GM23338 (cell line): ENCODE measurements at regions not wholly inside any gene's neighbourhood (a gene's known extent, or its start where the extent isn't known, plus 50 kb on each side); places are given as distances from the start of the nearest gene placed in this dataset.

ENCODE experiments used
- ATAC-seq: fragments of 200-7000 bp; cut with Tn5 transposase; 3 replicates; pipeline ENCODE4 v1.9.1; 2020
- DNase-seq: peaks from one replicate; pipeline ENCODE4 v3.0.0-alpha.2; 2015; ENCODE audit warnings: low spot score
- H2AFZ ChIP-seq: fragments of 200-600 bp; sonication (generic); 2 replicates; pipeline ENCODE4 v1.8.0; 2016; ENCODE audit warnings: antibody characterized with exemption, mild to moderate bottlenecking, moderate library complexity
- H3F3A ChIP-seq: fragments of 200-600 bp; sonication (generic); replicated peaks from 2 replicates; pipeline ENCODE4 v1.8.0; 2017; ENCODE audit warnings: antibody characterized with exemption, mixed run types, low read depth
- H3K27ac ChIP-seq: fragments of 200-600 bp; sonication (generic); 2 replicates; pipeline ENCODE4 v1.6.1; 2016; ENCODE audit warnings: low read depth
- H3K27me3 ChIP-seq: fragments of 200-600 bp; sonication (generic); 2 replicates; pipeline ENCODE4 v1.8.0; 2016; ENCODE audit warnings: mild to moderate bottlenecking, mixed run types, moderate library complexity; ENCODE audit not compliant: insufficient read depth
- H3K36me3 ChIP-seq: fragments of 200-600 bp; sonication (generic); 2 replicates; pipeline ENCODE4 v1.8.0; 2016; ENCODE audit warnings: mild to moderate bottlenecking; ENCODE audit not compliant: insufficient read depth
- H3K4me1 ChIP-seq: fragments of 200-600 bp; sonication (generic); 2 replicates; pipeline ENCODE4 v1.8.0; 2016; ENCODE audit warnings: mild to moderate bottlenecking, moderate library complexity; ENCODE audit not compliant: insufficient read depth
- H3K4me2 ChIP-seq: fragments of 200-600 bp; sonication (generic); 2 replicates; pipeline ENCODE4 v1.7.1; 2017; ENCODE audit warnings: mixed run types
- H3K4me3 ChIP-seq: fragments of 200-600 bp; sonication (generic); 2 replicates; pipeline ENCODE4 v1.6.1; 2016; ENCODE audit warnings: mixed run types
- H3K79me2 ChIP-seq: fragments of 200-600 bp; sonication (generic); replicated peaks from 2 replicates; pipeline ENCODE4 v1.8.0; 2017; ENCODE audit warnings: mild to moderate bottlenecking; ENCODE audit not compliant: insufficient read depth
- H3K9me2 ChIP-seq: fragments of 200-600 bp; sonication (generic); 2 replicates; pipeline ENCODE4 v1.8.0; 2017; ENCODE audit not compliant: insufficient read depth
- H4K20me1 ChIP-seq: fragments of 200-600 bp; sonication (generic); replicated peaks from 2 replicates; pipeline ENCODE4 v1.8.0; 2017; ENCODE audit warnings: mild to moderate bottlenecking; ENCODE audit not compliant: insufficient read depth
- H3K27ac Mint-ChIP-seq: 2 replicates; pipeline ENCODE4 v1.8.0; 2020; ENCODE audit warnings: inconsistent platforms, mild to moderate bottlenecking, moderate library complexity, mixed read lengths
- H3K27me3 Mint-ChIP-seq: 3 replicates; pipeline ENCODE4 v1.8.0; 2022; ENCODE audit warnings: low read depth, mild to moderate bottlenecking, moderate library complexity, mixed read lengths, inconsistent platforms; ENCODE audit not compliant: insufficient read depth, poor library complexity
- H3K36me3 Mint-ChIP-seq: 3 replicates; pipeline ENCODE4 v1.8.0; 2021; ENCODE audit warnings: low read depth, mild to moderate bottlenecking, inconsistent platforms, moderate library complexity, mixed read lengths
- H3K4me1 Mint-ChIP-seq: 3 replicates; pipeline ENCODE4 v1.8.0; 2020; ENCODE audit warnings: mild to moderate bottlenecking, inconsistent platforms, mixed read lengths
- H3K4me3 Mint-ChIP-seq: 3 replicates; pipeline ENCODE4 v1.8.0; 2021; ENCODE audit warnings: moderate library complexity, mild to moderate bottlenecking, inconsistent platforms, mixed read lengths
- H3K9me3 Mint-ChIP-seq: 3 replicates; pipeline ENCODE4 v1.8.0; 2020; ENCODE audit warnings: moderate library complexity, mild to moderate bottlenecking, inconsistent platforms, mixed read lengths
- CREB1 ChIP-seq: fragments of 250-450 bp; sonication (Bioruptor Pico); IDR thresholded peaks from 2 replicates; pipeline ENCODE4 v1.5.0; 2020; ENCODE audit warnings: low read depth, mild to moderate bottlenecking, moderate library complexity
- EZH2 ChIP-seq: fragments of 200-600 bp; sonication (generic); IDR thresholded peaks from one replicate; pipeline ENCODE4 v1.8.0; 2017; ENCODE audit warnings: antibody characterized with exemption, mild to moderate bottlenecking, low read depth; ENCODE audit not compliant: unreplicated experiment
- EZH2phosphoT487 ChIP-seq: fragments of 200-600 bp; sonication (generic); IDR thresholded peaks from one replicate; pipeline ENCODE4 v1.8.1; 2018; ENCODE audit warnings: antibody characterized with exemption; ENCODE audit not compliant: unreplicated experiment
- JUNB ChIP-seq: IDR thresholded peaks from one replicate; pipeline ENCODE4 v1.6.1; 2016; ENCODE audit warnings: antibody characterized with exemption; ENCODE audit not compliant: unreplicated experiment
- NANOG ChIP-seq: IDR thresholded peaks from 2 replicates; pipeline ENCODE4 v1.6.1; 2016; ENCODE audit warnings: antibody characterized with exemption, borderline replicate concordance
- POLR2AphosphoS5 ChIP-seq: IDR thresholded peaks from 2 replicates; pipeline ENCODE4 v1.6.1; 2016; ENCODE audit warnings: antibody characterized with exemption, low read depth
- STAT1 ChIP-seq: IDR thresholded peaks from one replicate; pipeline ENCODE4 v1.6.1; 2016; ENCODE audit warnings: antibody characterized with exemption; ENCODE audit not compliant: unreplicated experiment
- ZNF114 ChIP-seq: fragments of 250-450 bp; sonication (Bioruptor Pico); IDR thresholded peaks from 2 replicates; pipeline ENCODE4 v1.5.0; 2020; ENCODE audit warnings: mild to moderate bottlenecking, moderate library complexity
- ZNF331 ChIP-seq: fragments of 250-450 bp; sonication (Bioruptor Pico); IDR thresholded peaks from 2 replicates; pipeline ENCODE4 v1.5.0; 2020; ENCODE audit warnings: low read depth, mild to moderate bottlenecking, moderate library complexity
- TF ChIP-seq, protein P1 (sequence below): IDR thresholded peaks from one replicate; pipeline ENCODE4 v1.6.1; 2018; ENCODE audit warnings: antibody characterized with exemption; ENCODE audit not compliant: unreplicated experiment
- TF ChIP-seq, protein P2 (sequence below): IDR thresholded peaks from 2 replicates; pipeline ENCODE4 v1.6.1; 2016; ENCODE audit warnings: antibody characterized with exemption
- TF ChIP-seq, protein P3 (sequence below): fragments of 250-450 bp; sonication (Bioruptor Pico); IDR thresholded peaks from 2 replicates; pipeline ENCODE4 v1.5.0; 2020; ENCODE audit warnings: mild to moderate bottlenecking, moderate library complexity
- TF ChIP-seq, protein P4 (sequence below), 2 experiments: fragments of 200-600 bp in 1 of 2; sonication (generic) in 1 of 2; conservative IDR thresholded peaks; 2 replicates each; pipeline versions ENCODE4 v1.5.1 to v1.6.1; 2016 to 2017; ENCODE audit warnings: antibody characterized with exemption in 2 of 2, low read depth in 2 of 2, mild to moderate bottlenecking in 2 of 2, moderate library complexity in 1 of 2

DNA sequence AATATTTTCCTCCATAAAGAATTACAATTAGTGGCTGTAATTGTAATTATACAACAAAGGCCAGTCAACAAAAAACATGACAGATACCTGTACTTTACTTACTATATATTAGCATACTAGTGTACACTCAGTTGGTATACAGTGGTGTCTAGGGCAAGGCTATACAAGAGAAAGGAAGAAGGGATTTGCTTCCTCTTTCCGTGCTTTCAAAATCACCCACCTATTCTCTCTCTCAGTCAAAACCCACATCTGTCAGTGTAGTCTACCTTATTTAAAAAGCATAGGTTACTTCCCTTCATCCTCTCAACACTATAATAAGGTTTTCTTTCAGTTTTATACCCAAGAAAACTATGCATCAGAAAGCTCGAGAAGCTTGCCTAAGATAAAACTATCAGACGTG lies 355.8 kb upstream of the NR5A2 start:
- H3K36me3 ChIP-seq = no peaks in the 10 kb centered on the region

More for the DNA sequence above, 355.8 kb upstream of the NR5A2 start:
- ATAC-seq (no peak), DNase-seq (no peak)
- H3K36me3 Mint-ChIP-seq = no peaks in the 10 kb centered on the region
- TF ChIP-seq ZNF114 (CRISPR knock-in tag) (no peak), NANOG (no peak), EZH2phosphoT487 (no peak), POLR2AphosphoS5 (no peak), EZH2 (no peak), STAT1 (no peak), CREB1 (CRISPR knock-in tag) (no peak), ZNF331 (CRISPR knock-in tag) (no peak), JUNB (no peak)
- TF ChIP-seq, protein P1, sequence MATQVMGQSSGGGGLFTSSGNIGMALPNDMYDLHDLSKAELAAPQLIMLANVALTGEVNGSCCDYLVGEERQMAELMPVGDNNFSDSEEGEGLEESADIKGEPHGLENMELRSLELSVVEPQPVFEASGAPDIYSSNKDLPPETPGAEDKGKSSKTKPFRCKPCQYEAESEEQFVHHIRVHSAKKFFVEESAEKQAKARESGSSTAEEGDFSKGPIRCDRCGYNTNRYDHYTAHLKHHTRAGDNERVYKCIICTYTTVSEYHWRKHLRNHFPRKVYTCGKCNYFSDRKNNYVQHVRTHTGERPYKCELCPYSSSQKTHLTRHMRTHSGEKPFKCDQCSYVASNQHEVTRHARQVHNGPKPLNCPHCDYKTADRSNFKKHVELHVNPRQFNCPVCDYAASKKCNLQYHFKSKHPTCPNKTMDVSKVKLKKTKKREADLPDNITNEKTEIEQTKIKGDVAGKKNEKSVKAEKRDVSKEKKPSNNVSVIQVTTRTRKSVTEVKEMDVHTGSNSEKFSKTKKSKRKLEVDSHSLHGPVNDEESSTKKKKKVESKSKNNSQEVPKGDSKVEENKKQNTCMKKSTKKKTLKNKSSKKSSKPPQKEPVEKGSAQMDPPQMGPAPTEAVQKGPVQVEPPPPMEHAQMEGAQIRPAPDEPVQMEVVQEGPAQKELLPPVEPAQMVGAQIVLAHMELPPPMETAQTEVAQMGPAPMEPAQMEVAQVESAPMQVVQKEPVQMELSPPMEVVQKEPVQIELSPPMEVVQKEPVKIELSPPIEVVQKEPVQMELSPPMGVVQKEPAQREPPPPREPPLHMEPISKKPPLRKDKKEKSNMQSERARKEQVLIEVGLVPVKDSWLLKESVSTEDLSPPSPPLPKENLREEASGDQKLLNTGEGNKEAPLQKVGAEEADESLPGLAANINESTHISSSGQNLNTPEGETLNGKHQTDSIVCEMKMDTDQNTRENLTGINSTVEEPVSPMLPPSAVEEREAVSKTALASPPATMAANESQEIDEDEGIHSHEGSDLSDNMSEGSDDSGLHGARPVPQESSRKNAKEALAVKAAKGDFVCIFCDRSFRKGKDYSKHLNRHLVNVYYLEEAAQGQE = no peak
- TF ChIP-seq, protein P2, sequence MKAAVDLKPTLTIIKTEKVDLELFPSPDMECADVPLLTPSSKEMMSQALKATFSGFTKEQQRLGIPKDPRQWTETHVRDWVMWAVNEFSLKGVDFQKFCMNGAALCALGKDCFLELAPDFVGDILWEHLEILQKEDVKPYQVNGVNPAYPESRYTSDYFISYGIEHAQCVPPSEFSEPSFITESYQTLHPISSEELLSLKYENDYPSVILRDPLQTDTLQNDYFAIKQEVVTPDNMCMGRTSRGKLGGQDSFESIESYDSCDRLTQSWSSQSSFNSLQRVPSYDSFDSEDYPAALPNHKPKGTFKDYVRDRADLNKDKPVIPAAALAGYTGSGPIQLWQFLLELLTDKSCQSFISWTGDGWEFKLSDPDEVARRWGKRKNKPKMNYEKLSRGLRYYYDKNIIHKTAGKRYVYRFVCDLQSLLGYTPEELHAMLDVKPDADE = no peak
- TF ChIP-seq, protein P3, sequence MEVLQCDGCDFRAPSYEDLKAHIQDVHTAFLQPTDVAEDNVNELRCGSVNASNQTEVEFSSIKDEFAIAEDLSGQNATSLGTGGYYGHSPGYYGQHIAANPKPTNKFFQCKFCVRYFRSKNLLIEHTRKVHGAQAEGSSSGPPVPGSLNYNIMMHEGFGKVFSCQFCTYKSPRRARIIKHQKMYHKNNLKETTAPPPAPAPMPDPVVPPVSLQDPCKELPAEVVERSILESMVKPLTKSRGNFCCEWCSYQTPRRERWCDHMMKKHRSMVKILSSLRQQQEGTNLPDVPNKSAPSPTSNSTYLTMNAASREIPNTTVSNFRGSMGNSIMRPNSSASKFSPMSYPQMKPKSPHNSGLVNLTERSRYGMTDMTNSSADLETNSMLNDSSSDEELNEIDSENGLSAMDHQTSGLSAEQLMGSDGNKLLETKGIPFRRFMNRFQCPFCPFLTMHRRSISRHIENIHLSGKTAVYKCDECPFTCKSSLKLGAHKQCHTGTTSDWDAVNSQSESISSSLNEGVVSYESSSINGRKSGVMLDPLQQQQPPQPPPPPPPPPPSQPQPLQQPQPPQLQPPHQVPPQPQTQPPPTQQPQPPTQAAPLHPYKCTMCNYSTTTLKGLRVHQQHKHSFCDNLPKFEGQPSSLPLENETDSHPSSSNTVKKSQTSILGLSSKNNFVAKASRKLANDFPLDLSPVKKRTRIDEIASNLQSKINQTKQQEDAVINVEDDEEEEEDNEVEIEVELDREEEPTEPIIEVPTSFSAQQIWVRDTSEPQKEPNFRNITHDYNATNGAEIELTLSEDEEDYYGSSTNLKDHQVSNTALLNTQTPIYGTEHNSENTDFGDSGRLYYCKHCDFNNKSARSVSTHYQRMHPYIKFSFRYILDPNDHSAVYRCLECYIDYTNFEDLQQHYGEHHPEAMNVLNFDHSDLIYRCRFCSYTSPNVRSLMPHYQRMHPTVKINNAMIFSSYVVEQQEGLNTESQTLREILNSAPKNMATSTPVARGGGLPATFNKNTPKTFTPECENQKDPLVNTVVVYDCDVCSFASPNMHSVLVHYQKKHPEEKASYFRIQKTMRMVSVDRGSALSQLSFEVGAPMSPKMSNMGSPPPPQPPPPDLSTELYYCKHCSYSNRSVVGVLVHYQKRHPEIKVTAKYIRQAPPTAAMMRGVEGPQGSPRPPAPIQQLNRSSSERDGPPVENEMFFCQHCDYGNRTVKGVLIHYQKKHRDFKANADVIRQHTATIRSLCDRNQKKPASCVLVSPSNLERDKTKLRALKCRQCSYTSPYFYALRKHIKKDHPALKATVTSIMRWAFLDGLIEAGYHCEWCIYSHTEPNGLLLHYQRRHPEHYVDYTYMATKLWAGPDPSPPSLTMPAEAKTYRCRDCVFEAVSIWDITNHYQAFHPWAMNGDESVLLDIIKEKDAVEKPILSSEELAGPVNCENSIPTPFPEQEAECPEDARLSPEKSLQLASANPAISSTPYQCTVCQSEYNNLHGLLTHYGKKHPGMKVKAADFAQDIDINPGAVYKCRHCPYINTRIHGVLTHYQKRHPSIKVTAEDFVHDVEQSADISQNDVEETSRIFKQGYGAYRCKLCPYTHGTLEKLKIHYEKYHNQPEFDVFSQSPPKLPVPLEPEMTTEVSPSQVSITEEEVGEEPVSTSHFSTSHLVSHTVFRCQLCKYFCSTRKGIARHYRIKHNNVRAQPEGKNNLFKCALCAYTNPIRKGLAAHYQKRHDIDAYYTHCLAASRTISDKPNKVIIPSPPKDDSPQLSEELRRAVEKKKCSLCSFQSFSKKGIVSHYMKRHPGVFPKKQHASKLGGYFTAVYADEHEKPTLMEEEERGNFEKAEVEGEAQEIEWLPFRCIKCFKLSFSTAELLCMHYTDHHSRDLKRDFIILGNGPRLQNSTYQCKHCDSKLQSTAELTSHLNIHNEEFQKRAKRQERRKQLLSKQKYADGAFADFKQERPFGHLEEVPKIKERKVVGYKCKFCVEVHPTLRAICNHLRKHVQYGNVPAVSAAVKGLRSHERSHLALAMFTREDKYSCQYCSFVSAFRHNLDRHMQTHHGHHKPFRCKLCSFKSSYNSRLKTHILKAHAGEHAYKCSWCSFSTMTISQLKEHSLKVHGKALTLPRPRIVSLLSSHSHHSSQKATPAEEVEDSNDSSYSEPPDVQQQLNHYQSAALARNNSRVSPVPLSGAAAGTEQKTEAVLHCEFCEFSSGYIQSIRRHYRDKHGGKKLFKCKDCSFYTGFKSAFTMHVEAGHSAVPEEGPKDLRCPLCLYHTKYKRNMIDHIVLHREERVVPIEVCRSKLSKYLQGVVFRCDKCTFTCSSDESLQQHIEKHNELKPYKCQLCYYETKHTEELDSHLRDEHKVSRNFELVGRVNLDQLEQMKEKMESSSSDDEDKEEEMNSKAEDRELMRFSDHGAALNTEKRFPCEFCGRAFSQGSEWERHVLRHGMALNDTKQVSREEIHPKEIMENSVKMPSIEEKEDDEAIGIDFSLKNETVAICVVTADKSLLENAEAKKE (CRISPR knock-in tag) = no peak
- TF ChIP-seq, protein P4, sequence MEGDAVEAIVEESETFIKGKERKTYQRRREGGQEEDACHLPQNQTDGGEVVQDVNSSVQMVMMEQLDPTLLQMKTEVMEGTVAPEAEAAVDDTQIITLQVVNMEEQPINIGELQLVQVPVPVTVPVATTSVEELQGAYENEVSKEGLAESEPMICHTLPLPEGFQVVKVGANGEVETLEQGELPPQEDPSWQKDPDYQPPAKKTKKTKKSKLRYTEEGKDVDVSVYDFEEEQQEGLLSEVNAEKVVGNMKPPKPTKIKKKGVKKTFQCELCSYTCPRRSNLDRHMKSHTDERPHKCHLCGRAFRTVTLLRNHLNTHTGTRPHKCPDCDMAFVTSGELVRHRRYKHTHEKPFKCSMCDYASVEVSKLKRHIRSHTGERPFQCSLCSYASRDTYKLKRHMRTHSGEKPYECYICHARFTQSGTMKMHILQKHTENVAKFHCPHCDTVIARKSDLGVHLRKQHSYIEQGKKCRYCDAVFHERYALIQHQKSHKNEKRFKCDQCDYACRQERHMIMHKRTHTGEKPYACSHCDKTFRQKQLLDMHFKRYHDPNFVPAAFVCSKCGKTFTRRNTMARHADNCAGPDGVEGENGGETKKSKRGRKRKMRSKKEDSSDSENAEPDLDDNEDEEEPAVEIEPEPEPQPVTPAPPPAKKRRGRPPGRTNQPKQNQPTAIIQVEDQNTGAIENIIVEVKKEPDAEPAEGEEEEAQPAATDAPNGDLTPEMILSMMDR (conservative IDR thresholded peaks at IDR 0.05; ENCODE audit: low read depth in 2 of 2) = no peak
- Histone ChIP-seq H4K20me1 (no peaks in the 10 kb centered on the region), H3K79me2 (no peaks in the 10 kb centered on the region), H3F3A (no peaks in the 10 kb centered on the region), H3K4me2 (no peak overlapping the region), H3K4me3 (no peak overlapping the region), H2AFZ (no peak overlapping the region), H3K9me2 (no peaks in the 10 kb centered on the region), H3K4me1 (no peaks in the 10 kb centered on the region), H3K27ac (no peak overlapping the region), H3K27me3 (no peaks in the 10 kb centered on the region)
- H3K4me1 Mint-ChIP-seq = no peaks in the 10 kb centered on the region
- no peaks in the 10 kb centered on the region for H3K9me3 Mint-ChIP-seq
- H3K4me3 Mint-ChIP-seq = no peak overlapping the region
- H3K27me3 Mint-ChIP-seq = no peaks in the 10 kb centered on the region
- H3K27ac Mint-ChIP-seq = no peak overlapping the region
